ENCODE measurements at regions not wholly inside any gene's neighbourhood (a gene's known extent, or its start where the extent isn't known, plus 50 kb on each side); places are given as distances from the start of the nearest gene placed in this dataset.

- no peak for DNase-seq (ENCODE audit: low spot score)
- peaks cover 7% of the 10 kb centered on the region; the same call in 1 of the 3 replicates for H3K36me3 Mint-ChIP-seq (ENCODE audit: low read depth)
- no peak for ATAC-seq
- H3K4me3 Mint-ChIP-seq = no peak overlapping the region
- no peaks in the 10 kb centered on the region for H3F3A ChIP-seq (replicated peaks; ENCODE audit: low read depth)
- no peak overlapping the region for H3K4me2 ChIP-seq
- no peak overlapping the region for H3K27ac Mint-ChIP-seq
- no peaks in the 10 kb centered on the region for H3K4me1 Mint-ChIP-seq
- TF ChIP-seq POLR2AphosphoS5 (IDR thresholded peaks at IDR 0.05; ENCODE audit: low read depth) (no peak), ZNF114 (CRISPR knock-in tag; IDR thresholded peaks at IDR 0.05) (no peak), JUNB (IDR thresholded peaks at IDR 0.05; ENCODE audit: unreplicated experiment) (no peak), STAT1 (IDR thresholded peaks at IDR 0.05; ENCODE audit: unreplicated experiment) (no peak), CTCF (conservative IDR thresholded peaks at IDR 0.05; ENCODE audit: low read depth in 2 of 2) (no peak), ZNF331 (CRISPR knock-in tag; IDR thresholded peaks at IDR 0.05; ENCODE audit: low read depth) (no peak), ETS1 (IDR thresholded peaks at IDR 0.05) (no peak), EZH2 (IDR thresholded peaks at IDR 0.05; ENCODE audit: low read depth, unreplicated experiment) (no peak), ZNF462 (CRISPR knock-in tag; IDR thresholded peaks at IDR 0.05) (no peak), REST (IDR thresholded peaks at IDR 0.05; ENCODE audit: unreplicated experiment) (no peak), NANOG (IDR thresholded peaks at IDR 0.05; ENCODE audit: borderline replicate concordance) (no peak), CREB1 (CRISPR knock-in tag; IDR thresholded peaks at IDR 0.05; ENCODE audit: low read depth) (no peak), EZH2phosphoT487 (IDR thresholded peaks at IDR 0.05; ENCODE audit: unreplicated experiment) (no peak)
- peaks cover 21% of the 10 kb centered on the region for H3K9me3 Mint-ChIP-seq
- H3K4me1 ChIP-seq (ENCODE audit: insufficient read depth) = no peaks in the 10 kb centered on the region
- peaks cover 2% of the 10 kb centered on the region for H3K27me3 Mint-ChIP-seq (ENCODE audit: insufficient read depth, low read depth, poor library complexity)
- H3K27me3 ChIP-seq (ENCODE audit: insufficient read depth) = no peaks in the 10 kb centered on the region
- no peak overlapping the region for H2AFZ ChIP-seq
- H3K9me2 ChIP-seq (ENCODE audit: insufficient read depth) = no peaks in the 10 kb centered on the region
- no peak overlapping the region for H3K27ac ChIP-seq (ENCODE audit: low read depth)
- no peaks in the 10 kb centered on the region for H3K79me2 ChIP-seq (replicated peaks; ENCODE audit: insufficient read depth)
- no peaks in the 10 kb centered on the region for H4K20me1 ChIP-seq (replicated peaks; ENCODE audit: insufficient read depth)
- H3K4me3 ChIP-seq = no peak overlapping the region
- no peaks in the 10 kb centered on the region for H3K36me3 ChIP-seq (ENCODE audit: insufficient read depth)
These were observed 480.0 kb downstream of the MEI4 start for GRCh38 chr6:78132671-78133410.

Measured in GM23338 (cell line).